Immature natural killer cell (primary cell): ENCODE measurements at regions not wholly inside any gene's neighbourhood (a gene's known extent, or its start where the extent isn't known, plus 50 kb on each side); places are given as distances from the start of the nearest gene placed in this dataset.
"Not testable (repeated sequence)": the region's sequence is repeated elsewhere in the genome, so short reads cannot be mapped to it uniquely, and the experiment has no call there.

Experiments used
- DNase-seq, 3 donors: peaks; one replicate each; pipeline ENCODE4 v3.0.0; 2022; ENCODE audit warnings: mixed read lengths in 1 of 3
- H3K27ac Mint-ChIP-seq, 6 donors: one replicate each; pipeline ENCODE4 v1.8.0; 2020; ENCODE audit warnings: mixed read lengths in 6 of 6, mild to moderate bottlenecking in 5 of 6, inconsistent platforms in 4 of 6, moderate library complexity in 3 of 6
- H3K27me3 Mint-ChIP-seq, 3 donors: one replicate each; pipeline ENCODE4 v1.8.0; 2020 to 2021; ENCODE audit warnings: low read depth in 3 of 3, mild to moderate bottlenecking in 3 of 3, mixed read lengths in 3 of 3, moderate library complexity in 3 of 3, inconsistent platforms in 1 of 3
- H3K36me3 Mint-ChIP-seq, 3 donors: one replicate each; pipeline ENCODE4 v1.8.0; 2020; ENCODE audit warnings: mixed read lengths in 3 of 3, inconsistent platforms in 2 of 3, mild to moderate bottlenecking in 2 of 3
- H3K4me1 Mint-ChIP-seq, 2 donors: one replicate each; pipeline ENCODE4 v1.8.0; 2020; ENCODE audit warnings: inconsistent platforms in 2 of 2, mild to moderate bottlenecking in 2 of 2, mixed read lengths in 2 of 2, moderate library complexity in 1 of 2
- H3K4me3 Mint-ChIP-seq, 5 donors: one replicate each; pipeline ENCODE4 v1.8.0; 2020; ENCODE audit warnings: mild to moderate bottlenecking in 5 of 5, mixed read lengths in 5 of 5, inconsistent platforms in 3 of 5, moderate library complexity in 3 of 5
- H3K9me3 Mint-ChIP-seq, 6 donors: one replicate each; pipeline ENCODE4 v1.8.0; 2020; ENCODE audit warnings: mild to moderate bottlenecking in 6 of 6, mixed read lengths in 6 of 6, inconsistent platforms in 4 of 6, moderate library complexity in 3 of 6

DNA sequence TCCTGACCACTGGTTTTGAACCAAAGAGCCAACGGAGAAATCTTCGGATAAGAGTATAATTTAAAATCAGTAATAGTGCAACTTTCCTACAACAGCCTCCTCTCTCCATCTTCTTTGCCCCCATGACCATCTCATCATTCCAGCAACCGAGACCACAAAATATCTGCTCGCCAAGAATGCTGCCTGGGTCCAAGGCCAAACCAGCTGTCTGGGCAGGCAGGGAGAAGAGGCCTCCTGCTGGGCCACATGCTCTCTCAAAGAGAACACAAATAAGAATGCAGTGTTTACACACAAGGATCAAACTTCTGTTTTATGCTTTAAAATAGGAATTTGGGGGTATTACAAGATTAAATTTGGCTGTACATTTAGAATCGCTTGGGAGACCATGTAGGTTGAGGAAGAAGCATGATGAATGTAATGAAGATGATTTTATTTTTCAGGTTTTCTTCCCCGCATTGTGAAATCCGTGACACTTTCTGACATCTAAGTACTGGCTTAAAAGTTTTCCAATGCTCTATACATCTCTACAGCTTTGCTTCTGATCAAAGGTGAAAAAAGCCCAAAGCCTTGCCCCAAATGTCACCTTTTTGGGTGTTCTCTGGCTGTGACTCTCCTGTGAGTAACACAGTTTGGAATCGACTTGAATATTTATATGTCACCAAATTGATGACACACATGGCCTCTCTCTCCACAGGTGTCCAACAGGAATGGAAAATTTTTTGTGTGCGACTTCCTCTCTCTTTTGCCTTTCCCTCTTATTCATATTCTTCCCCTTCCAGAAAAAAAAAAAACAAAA lies 79.4 kb upstream of the PROKR2 start:
- Mint-ChIP-seq H3K27me3 (peaks cover 0 to 8% (median 1%) of the 10 kb centered on the region in 3 donors), H3K27ac (no peak overlapping the region), H3K4me1 (no peaks in the 10 kb centered on the region), H3K9me3 (no peaks in the 10 kb centered on the region), H3K36me3 (no peaks in the 10 kb centered on the region), H3K4me3 (no peak overlapping the region)
- DNase-seq: no peak

DNA sequence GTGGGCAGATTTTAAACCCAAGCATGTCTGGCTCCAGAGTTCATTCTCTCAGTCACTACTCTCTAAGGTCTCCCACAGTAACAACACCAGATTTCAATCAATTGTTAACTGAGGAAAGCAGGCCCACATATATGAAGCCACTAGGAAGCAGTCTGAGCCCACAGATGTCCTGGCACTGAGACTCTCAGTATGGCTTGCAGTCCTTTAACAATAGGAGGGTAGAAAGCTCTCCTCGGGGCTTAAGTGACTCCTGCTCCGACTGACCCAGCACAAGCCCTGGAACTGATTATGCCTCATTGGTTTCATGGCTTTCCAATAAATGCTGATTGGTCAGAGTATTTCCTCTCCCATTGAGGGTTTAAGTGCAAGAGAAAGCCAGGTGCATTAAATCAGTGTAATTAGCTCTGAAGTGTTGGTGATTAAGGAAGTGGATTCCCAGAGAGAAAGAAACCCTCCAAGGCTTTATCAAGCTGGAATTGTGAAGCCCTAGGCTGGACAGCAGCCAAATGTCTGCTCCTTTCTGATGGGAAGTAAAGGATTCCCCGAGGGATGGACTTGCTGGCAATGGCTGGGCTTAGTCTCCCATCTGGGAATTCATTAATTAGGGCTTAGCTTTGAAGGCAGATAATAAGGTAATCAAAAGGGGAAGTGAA lies 76.6 kb upstream of the PROKR2 start:
- no peaks in the 10 kb centered on the region for H3K36me3 Mint-ChIP-seq
- peaks cover 0 to 2% (median 0%) of the 10 kb centered on the region in 6 donors for H3K9me3 Mint-ChIP-seq
- H3K4me3 Mint-ChIP-seq: no peak overlapping the region
- no peak for DNase-seq
- no peak overlapping the region for H3K27ac Mint-ChIP-seq
- peaks cover 0 to 6% (median 3%) of the 10 kb centered on the region in 3 donors for H3K27me3 Mint-ChIP-seq
- H3K4me1 Mint-ChIP-seq: no peaks in the 10 kb centered on the region

DNA sequence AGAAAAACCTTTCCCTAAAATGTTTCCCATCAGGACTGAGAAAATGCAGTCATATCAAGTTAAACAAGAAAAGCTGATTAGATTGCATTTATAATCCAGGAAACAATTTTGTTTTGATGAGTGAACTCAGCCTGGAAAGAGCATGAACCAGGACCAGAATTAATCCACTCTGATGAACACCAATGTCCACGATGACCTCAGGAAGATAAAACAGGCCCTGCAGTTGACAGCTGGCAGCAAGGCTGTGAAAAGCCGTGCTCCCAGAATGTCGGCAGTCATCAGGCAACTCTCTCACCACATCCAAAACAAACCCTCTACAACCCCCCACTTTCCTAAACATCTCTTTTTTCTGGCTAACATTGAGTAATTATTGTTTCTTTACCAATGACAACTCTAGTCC lies 74.0 kb upstream of the PROKR2 start:
- H3K27me3 Mint-ChIP-seq: peaks cover 0 to 10% (median 5%) of the 10 kb centered on the region in 3 donors
- H3K4me1 Mint-ChIP-seq: no peaks in the 10 kb centered on the region
- no peak overlapping the region for H3K4me3 Mint-ChIP-seq
- no peaks in the 10 kb centered on the region for H3K36me3 Mint-ChIP-seq
- peaks cover 0 to 2% (median 0%) of the 10 kb centered on the region in 6 donors for H3K9me3 Mint-ChIP-seq
- H3K27ac Mint-ChIP-seq: no peak overlapping the region
- no peak for DNase-seq

DNA sequence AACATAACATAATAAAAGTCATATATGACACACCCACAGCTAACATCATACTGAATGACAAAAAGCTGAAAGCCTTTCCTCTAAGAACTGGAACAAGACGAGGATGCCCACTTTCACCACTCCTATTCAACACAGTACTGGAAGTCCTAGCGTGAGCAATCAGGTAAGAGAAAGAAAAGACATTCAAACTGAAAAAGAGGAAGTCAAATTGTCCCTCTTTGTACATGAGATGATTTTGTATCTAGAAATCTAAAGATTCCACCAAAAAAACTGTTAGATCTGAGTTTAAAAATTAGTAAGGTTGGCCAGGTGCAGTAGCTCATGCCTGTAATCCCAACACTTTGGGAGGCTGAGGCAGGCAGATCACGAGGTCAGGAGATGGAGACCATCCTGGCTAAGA lies 70.1 kb upstream of the PROKR2 start:
- not testable (repeated sequence) for H3K4me1 Mint-ChIP-seq, DNase-seq, H3K36me3 Mint-ChIP-seq, H3K4me3 Mint-ChIP-seq, H3K27ac Mint-ChIP-seq
- H3K9me3 Mint-ChIP-seq: peaks cover 3 to 20% (median 10%) of the 10 kb centered on the region in 6 donors
- H3K27me3 Mint-ChIP-seq: peaks cover 4 to 17% (median 10%) of the 10 kb centered on the region in 3 donors

- peaks cover 4 to 22% (median 6%) of the 10 kb centered on the region in 3 donors for H3K27me3 Mint-ChIP-seq
- H3K4me1 Mint-ChIP-seq, H3K27ac Mint-ChIP-seq, DNase-seq, H3K36me3 Mint-ChIP-seq, H3K4me3 Mint-ChIP-seq: not testable (repeated sequence)
- peaks cover 3 to 20% (median 10%) of the 10 kb centered on the region in 6 donors for H3K9me3 Mint-ChIP-seq
Measured at GRCh38 chr20:5381527-5381926, 64.8 kb upstream of the PROKR2 start.

- Mint-ChIP-seq H3K27ac (no peak overlapping the region), H3K36me3 (no peaks in the 10 kb centered on the region), H3K9me3 (no peaks in the 10 kb centered on the region), H3K4me1 (no peaks in the 10 kb centered on the region), H3K27me3 (peaks cover 0 to 9% (median 4%) of the 10 kb centered on the region in 3 donors), H3K4me3 (no peak overlapping the region)
- no peak for DNase-seq
Measured at GRCh38 chr20:5377484-5377883, 60.7 kb upstream of the PROKR2 start.

- Mint-ChIP-seq H3K4me3 (no peak overlapping the region), H3K9me3 (no peaks in the 10 kb centered on the region), H3K36me3 (no peaks in the 10 kb centered on the region), H3K4me1 (no peaks in the 10 kb centered on the region), H3K27me3 (peaks cover 0 to 10% (median 8%) of the 10 kb centered on the region in 3 donors), H3K27ac (no peak overlapping the region)
- DNase-seq: no peak
Measured at GRCh38 chr20:5376228-5376627, 59.5 kb upstream of the PROKR2 start.

DNA sequence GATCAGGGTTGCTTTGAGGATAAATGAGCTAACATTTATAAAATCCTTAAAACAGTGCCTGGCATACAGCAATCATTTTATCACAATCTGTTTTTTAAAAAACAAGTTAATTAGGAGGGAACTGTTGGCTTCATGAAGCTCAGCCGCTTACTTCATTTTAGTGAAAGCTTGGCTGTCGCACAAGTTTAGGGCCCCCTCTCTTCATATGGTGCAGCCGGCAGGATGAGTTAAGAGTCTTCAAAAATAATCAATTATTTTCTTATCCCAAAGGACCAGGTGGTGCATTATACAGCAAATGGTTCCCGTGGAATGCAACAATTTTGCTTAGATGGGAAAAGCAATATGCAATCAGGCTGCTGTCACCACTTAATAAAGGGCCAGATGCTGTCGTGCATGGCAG lies 57.4 kb upstream of the PROKR2 start:
- Mint-ChIP-seq H3K27ac (no peak overlapping the region), H3K27me3 (peaks cover 0 to 12% (median 6%) of the 10 kb centered on the region in 3 donors), H3K9me3 (no peaks in the 10 kb centered on the region), H3K36me3 (no peaks in the 10 kb centered on the region), H3K4me1 (no peaks in the 10 kb centered on the region), H3K4me3 (no peak overlapping the region)
- DNase-seq: no peak

DNA sequence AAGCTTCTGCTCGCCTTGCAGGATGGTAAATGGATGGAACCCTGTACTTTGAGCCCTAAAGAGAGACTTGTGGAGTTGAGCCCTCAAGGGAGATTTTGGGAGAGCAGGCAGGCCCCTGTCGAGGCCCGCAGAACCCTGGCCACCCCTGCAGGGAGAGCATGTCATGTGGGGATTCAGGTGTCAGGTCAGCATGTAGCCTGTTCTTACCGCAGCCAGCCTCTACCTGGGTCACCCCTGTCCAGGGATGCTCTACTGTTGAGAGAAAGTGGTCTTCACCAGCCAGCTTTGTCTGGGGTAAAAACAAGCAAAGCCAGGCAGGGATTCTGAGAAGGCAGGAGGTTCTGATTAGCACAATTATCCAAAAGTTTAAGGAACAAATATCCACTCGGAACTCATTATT lies 55.6 kb upstream of the PROKR2 start:
- no peak overlapping the region for H3K27ac Mint-ChIP-seq
- H3K9me3 Mint-ChIP-seq: peaks cover 0 to 4% (median 0%) of the 10 kb centered on the region in 6 donors
- peaks cover 0 to 17% (median 13%) of the 10 kb centered on the region in 3 donors for H3K27me3 Mint-ChIP-seq
- H3K36me3 Mint-ChIP-seq: no peaks in the 10 kb centered on the region
- no peaks in the 10 kb centered on the region for H3K4me1 Mint-ChIP-seq
- no peak for DNase-seq
- H3K4me3 Mint-ChIP-seq: no peak overlapping the region

GRCh38 chr20:5369629-5370028 lies 52.9 kb upstream of the PROKR2 start:
- H3K27me3 Mint-ChIP-seq: peaks cover 0 to 18% (median 14%) of the 10 kb centered on the region in 3 donors
- no peak overlapping the region for H3K4me3 Mint-ChIP-seq
- no peak for DNase-seq
- H3K36me3 Mint-ChIP-seq: peaks cover 0 to 7% (median 0%) of the 10 kb centered on the region in 3 donors
- no peak overlapping the region for H3K27ac Mint-ChIP-seq
- H3K9me3 Mint-ChIP-seq: peaks cover 0 to 14% (median 6%) of the 10 kb centered on the region in 6 donors
- H3K4me1 Mint-ChIP-seq: no peaks in the 10 kb centered on the region
